ENCODE measurements at regions not wholly inside any gene's neighbourhood (a gene's known extent, or its start where the extent isn't known, plus 50 kb on each side); places are given as distances from the start of the nearest gene placed in this dataset.

DNA sequence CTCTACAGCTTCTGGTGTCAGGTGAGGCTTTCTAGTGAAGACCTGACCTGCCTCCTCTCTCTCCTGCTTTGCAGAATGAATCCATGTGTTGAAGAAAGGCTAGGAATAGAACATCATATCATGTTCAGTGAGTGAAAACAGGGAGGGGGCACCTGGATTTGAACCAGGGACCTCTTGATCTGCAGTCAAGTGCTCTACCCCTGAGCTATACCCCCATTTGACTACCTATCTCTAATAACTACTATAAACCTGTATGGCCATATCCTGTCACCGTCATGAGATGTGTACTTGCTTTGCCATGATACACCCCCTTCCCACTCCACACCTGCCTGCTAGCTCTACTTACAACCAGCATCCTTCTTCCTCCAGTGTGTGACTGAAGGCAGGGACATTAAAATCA is 91.3 kb upstream of the ZNF746 start:
- ChIA-PET POLR2A (ENCODE audit: partially characterized antibody) (no interaction called here), CTCF (ENCODE audit: partially characterized antibody) (interaction anchor here (5.9 kb wide), 1 partner anchor 9 kb away, joined by 29 read pairs; no protein-coding TSS in a partner anchor)
- TF ChIP-seq, protein P1, sequence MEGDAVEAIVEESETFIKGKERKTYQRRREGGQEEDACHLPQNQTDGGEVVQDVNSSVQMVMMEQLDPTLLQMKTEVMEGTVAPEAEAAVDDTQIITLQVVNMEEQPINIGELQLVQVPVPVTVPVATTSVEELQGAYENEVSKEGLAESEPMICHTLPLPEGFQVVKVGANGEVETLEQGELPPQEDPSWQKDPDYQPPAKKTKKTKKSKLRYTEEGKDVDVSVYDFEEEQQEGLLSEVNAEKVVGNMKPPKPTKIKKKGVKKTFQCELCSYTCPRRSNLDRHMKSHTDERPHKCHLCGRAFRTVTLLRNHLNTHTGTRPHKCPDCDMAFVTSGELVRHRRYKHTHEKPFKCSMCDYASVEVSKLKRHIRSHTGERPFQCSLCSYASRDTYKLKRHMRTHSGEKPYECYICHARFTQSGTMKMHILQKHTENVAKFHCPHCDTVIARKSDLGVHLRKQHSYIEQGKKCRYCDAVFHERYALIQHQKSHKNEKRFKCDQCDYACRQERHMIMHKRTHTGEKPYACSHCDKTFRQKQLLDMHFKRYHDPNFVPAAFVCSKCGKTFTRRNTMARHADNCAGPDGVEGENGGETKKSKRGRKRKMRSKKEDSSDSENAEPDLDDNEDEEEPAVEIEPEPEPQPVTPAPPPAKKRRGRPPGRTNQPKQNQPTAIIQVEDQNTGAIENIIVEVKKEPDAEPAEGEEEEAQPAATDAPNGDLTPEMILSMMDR (IDR thresholded peaks at IDR 0.05; ENCODE audit: control extremely low read depth in 1 of 3, insufficient read depth in 1 of 3, low read depth in 1 of 3, low read length in 3 of 3), result no peak
- TF ChIP-seq RXRA (IDR thresholded peaks at IDR 0.05; ENCODE audit: insufficient read depth, low read depth, low read length) (no peak), TBP (IDR thresholded peaks at IDR 0.05; ENCODE audit: low read depth, low read length) (0 out of 2 replicates have a peak, but pooled peaks have one; percentile 57)
- Histone ChIP-seq H2BK20ac (ENCODE audit: low read length) (no peak overlapping the region), H3K79me2 (ENCODE audit: control insufficient read depth in 1 of 2, insufficient read depth in 2 of 2, low read length in 2 of 2) (no peaks in the 10 kb centered on the region), H2AFZ (ENCODE audit: low read length) (no peak overlapping the region), H3K4me2 (ENCODE audit: insufficient read depth in 1 of 2, low read depth in 2 of 2, low read length in 2 of 2) (no peak overlapping the region), H2BK12ac (ENCODE audit: low read depth, low read length) (no peak overlapping the region), H2BK120ac (replicated peaks; ENCODE audit: low read depth, low read length) (no peak overlapping the region), H4K20me1 (replicated peaks in 1 of 2; ENCODE audit: control insufficient read depth in 1 of 2, insufficient read depth in 2 of 2, low read length in 2 of 2) (peaks cover 0 to 2% of the 10 kb centered on the region in 2 experiments), H3K36me3 (ENCODE audit: control insufficient read depth in 2 of 4, insufficient read depth in 4 of 4, low read length in 3 of 4) (peaks cover 0 to 26% (median 10%) of the 10 kb centered on the region in 4 experiments; a peak in 5 of 8 replicates), H4K91ac (replicated peaks; ENCODE audit: insufficient read length, low read length) (no peak overlapping the region), H2AK5ac (ENCODE audit: low read depth, low read length) (no peak overlapping the region), H3K23me2 (ENCODE audit: low read depth, low read length) (no peaks in the 10 kb centered on the region), H3K9ac (replicated peaks in 1 of 4; ENCODE audit: extremely low read depth in 1 of 4, low read depth in 3 of 4, low read length in 3 of 4) (no peak overlapping the region), H3K4me1 (replicated peaks in 1 of 4; ENCODE audit: control insufficient read depth in 3 of 4, insufficient read depth in 4 of 4, low read length in 3 of 4) (no peaks in the 10 kb centered on the region), H3K23ac (ENCODE audit: insufficient read length) (no peak overlapping the region), H4K8ac (ENCODE audit: extremely low read depth, insufficient read depth, low read length) (no peak overlapping the region), H3K4ac (replicated peaks; ENCODE audit: insufficient read length, low read depth, low read length) (no peak overlapping the region), H3K79me1 (ENCODE audit: low read depth, low read length) (no peaks in the 10 kb centered on the region), H3K4me3 (ENCODE audit: extremely low read depth in 1 of 4, insufficient read depth in 2 of 4, low read depth in 3 of 4, low read length in 4 of 4) (no peak overlapping the region), H2BK15ac (ENCODE audit: low read length) (no peak overlapping the region), H3K27me3 (replicated peaks in 1 of 4; ENCODE audit: control insufficient read depth in 3 of 4, extremely low read depth in 1 of 4, insufficient read depth in 3 of 4, low read length in 3 of 4) (no peaks in the 10 kb centered on the region), H3K9me3 (ENCODE audit: insufficient read depth in 2 of 2, low read depth in 1 of 2, low read length in 1 of 2) (peaks cover 0 to 7% of the 10 kb centered on the region in 2 experiments; a peak in 2 of 4 replicates), H3K14ac (ENCODE audit: insufficient read length) (no peak overlapping the region), H3K18ac (ENCODE audit: extremely low read depth, low read length) (no peak overlapping the region), H3K27ac (ENCODE audit: low read depth, low read length) (no peak overlapping the region), H2BK5ac (ENCODE audit: low read depth, low read length) (no peak overlapping the region), H4K5ac (ENCODE audit: insufficient read length, low read depth, low read length) (no peak overlapping the region), H3K56ac (replicated peaks; ENCODE audit: insufficient read length, low read depth, low read length) (no peak overlapping the region)
- FAIRE-seq (no peak), DNase-seq (ENCODE audit: low read depth in 1 of 2, low spot score in 2 of 2) (no peak)
- 84% methylated on average over 1 of the region's 1 CpG; no CpG with 5 or more reads in 1 of the 2 experiments for WGBS, 2 experiments (ENCODE audit: extremely low coverage in 1 of 2, insufficient coverage in 1 of 2, insufficient read length in 1 of 2, insufficient replicate concordance in 2 of 2, low coverage in 1 of 2, low lambda C conversion rate in 2 of 2, missing lambda C conversion rate in 1 of 2)

Data from H1 (cell line).